Neural cell (in vitro differentiated cells): ENCODE measurements at regions not wholly inside any gene's neighbourhood (a gene's known extent, or its start where the extent isn't known, plus 50 kb on each side); places are given as distances from the start of the nearest gene placed in this dataset.

Experiments
- H2AFZ ChIP-seq: fragments of 200-600, 300-800 bp; sonication (generic), shearing (Covaris generic); 2 replicates; pipeline ENCODE4 v1.6.0; 2014; ENCODE audit warnings: low read depth, mild to moderate bottlenecking, antibody characterized with exemption, low read length, moderate library complexity
- H3F3A ChIP-seq: fragments of 200-600 bp; shearing (Covaris generic); 2 replicates; pipeline ENCODE4 v1.6.1; 2016; ENCODE audit warnings: mild to moderate bottlenecking, moderate library complexity, mixed read lengths, antibody characterized with exemption, low read length; ENCODE audit not compliant: insufficient read depth, poor library complexity, severe bottlenecking
- H3K27ac ChIP-seq: fragments of 200-600, 300-800 bp; sonication (generic), shearing (Covaris generic); 2 replicates; pipeline ENCODE4 v1.5.1; 2014; ENCODE audit warnings: mild to moderate bottlenecking, low read length, moderate library complexity
- H3K27me3 ChIP-seq: fragments of 300-800, 200-600 bp; sonication (generic), shearing (Covaris generic); 2 replicates; pipeline ENCODE4 v1.6.0; 2014; ENCODE audit warnings: mild to moderate bottlenecking, low read depth, low read length, moderate library complexity; ENCODE audit not compliant: insufficient read depth
- H3K36me3 ChIP-seq: fragments of 300-800, 200-600 bp; sonication (generic), shearing (Covaris generic); 2 replicates; pipeline ENCODE4 v1.5.1; 2014; ENCODE audit warnings: mild to moderate bottlenecking, antibody characterized with exemption, low read length, moderate library complexity; ENCODE audit not compliant: insufficient read depth
- H3K4me2 ChIP-seq: fragments of 300-800, 200-600 bp; sonication (generic), shearing (Covaris generic); 2 replicates; pipeline ENCODE4 v1.6.0; 2014; ENCODE audit warnings: mild to moderate bottlenecking, low read length
- H3K4me3 ChIP-seq: fragments of 300-800, 200-600 bp; sonication (generic), shearing (Covaris generic); 2 replicates; pipeline ENCODE4 v1.5.1; 2014; ENCODE audit warnings: mild to moderate bottlenecking, low read length, moderate library complexity
- H3K79me2 ChIP-seq: fragments of 200-600 bp; shearing (Covaris generic); replicated peaks from 2 replicates; pipeline ENCODE4 v1.6.0; 2014; ENCODE audit warnings: mild to moderate bottlenecking, low read length, moderate library complexity; ENCODE audit not compliant: insufficient read depth
- H3K9ac ChIP-seq: fragments of 300-800, 200-600 bp; sonication (generic), shearing (Covaris generic); 2 replicates; pipeline ENCODE4 v1.6.1; 2016; ENCODE audit warnings: mild to moderate bottlenecking, low read length, mixed read lengths
- H3K9me2 ChIP-seq: fragments of 200-600 bp; shearing (Covaris generic); 2 replicates; pipeline ENCODE4 v1.6.1; 2016; ENCODE audit warnings: mild to moderate bottlenecking, low read length, mixed read lengths; ENCODE audit not compliant: insufficient read depth
- H3K9me3 ChIP-seq: fragments of 200-600, 300-800 bp; sonication (generic), shearing (Covaris generic); 2 replicates; pipeline ENCODE4 v1.6.1; 2016; ENCODE audit warnings: mild to moderate bottlenecking, mixed run types, low read length, moderate library complexity, mixed read lengths
- H4K20me1 ChIP-seq: fragments of 200-600 bp; shearing (Covaris generic); 2 replicates; pipeline ENCODE4 v1.6.1; 2016; ENCODE audit warnings: mild to moderate bottlenecking, mixed run types; ENCODE audit not compliant: insufficient read depth
- CTCF ChIP-seq: fragments of 450-650 bp; IDR thresholded peaks from 2 replicates; pipeline ENCODE4 v1.5.1; 2014; ENCODE audit warnings: antibody characterized with exemption, mild to moderate bottlenecking, moderate library complexity; ENCODE audit not compliant: poor library complexity, severe bottlenecking
- EP300 ChIP-seq: fragments of 450-650 bp; conservative IDR thresholded peaks from 2 replicates; pipeline ENCODE4 v1.6.1; 2014; ENCODE audit warnings: antibody characterized with exemption, mild to moderate bottlenecking, moderate library complexity; ENCODE audit not compliant: poor library complexity, severe bottlenecking
- EZH2 ChIP-seq: fragments of 200-600, 300-800 bp; shearing (Covaris generic), sonication (generic); IDR thresholded peaks from 2 replicates; pipeline ENCODE4 v1.6.1; 2014; ENCODE audit warnings: antibody characterized with exemption, low read length, borderline replicate concordance, mild to moderate bottlenecking; ENCODE audit not compliant: insufficient read depth, poor library complexity, severe bottlenecking
- MXI1 ChIP-seq: fragments of 450-650 bp; conservative IDR thresholded peaks from 2 replicates; pipeline ENCODE4 v1.6.1; 2014; ENCODE audit warnings: antibody characterized with exemption, mild to moderate bottlenecking; ENCODE audit not compliant: poor library complexity, severe bottlenecking
- POLR2AphosphoS5 ChIP-seq: IDR thresholded peaks from 2 replicates; pipeline ENCODE4 v1.6.1; 2012
- RAD21 ChIP-seq: fragments of 450-650 bp; conservative IDR thresholded peaks from 2 replicates; pipeline ENCODE4 v1.6.1; 2014; ENCODE audit warnings: antibody characterized with exemption, mild to moderate bottlenecking, moderate library complexity
- REST ChIP-seq: IDR thresholded peaks from 2 replicates; pipeline ENCODE4 v1.6.1; 2012; ENCODE audit warnings: borderline replicate concordance
- SMC3 ChIP-seq: fragments of 450-650 bp; conservative IDR thresholded peaks from 2 replicates; pipeline ENCODE4 v1.6.1; 2014; ENCODE audit warnings: antibody characterized with exemption, mild to moderate bottlenecking, moderate library complexity; ENCODE audit not compliant: poor library complexity
- TAF1 ChIP-seq: IDR thresholded peaks from 2 replicates; pipeline ENCODE4 v1.6.1; 2012; ENCODE audit warnings: low read depth

- TF ChIP-seq CTCF (no peak), POLR2AphosphoS5 (no peak), EZH2 (no peak), MXI1 (no peak), EP300 (no peak), SMC3 (no peak), TAF1 (no peak), REST (no peak), RAD21 (no peak)
- H3K79me2 ChIP-seq = no peaks in the 10 kb centered on the region
Measured at GRCh38 chr1:193538680-193539079, 352.3 kb upstream of the B3GALT2 start.

GRCh38 chr1:193538003-193538354 lies 351.6 kb upstream of the B3GALT2 start:
- TF ChIP-seq EZH2 (no peak), EP300 (no peak), REST (no peak), RAD21 (no peak), MXI1 (no peak), SMC3 (no peak), POLR2AphosphoS5 (no peak), TAF1 (no peak), CTCF (no peak)
- no peak overlapping the region for H3K4me2 ChIP-seq
- no peaks in the 10 kb centered on the region for H3K9me2 ChIP-seq
- no peak overlapping the region for H2AFZ ChIP-seq
- H3K36me3 ChIP-seq = no peaks in the 10 kb centered on the region
- no peaks in the 10 kb centered on the region for H3F3A ChIP-seq
- no peak overlapping the region for H3K27ac ChIP-seq
- no peaks in the 10 kb centered on the region for H4K20me1 ChIP-seq
- H3K9me3 ChIP-seq = no peaks in the 10 kb centered on the region
- no peaks in the 10 kb centered on the region for H3K27me3 ChIP-seq
- H3K9ac ChIP-seq = no peak overlapping the region
- no peak overlapping the region for H3K4me3 ChIP-seq
- H3K79me2 ChIP-seq = no peaks in the 10 kb centered on the region

More at GRCh38 chr1:193538680-193539079, 352.3 kb upstream of the B3GALT2 start:
- H3K4me2 ChIP-seq = no peak overlapping the region
- no peak overlapping the region for H3K9ac ChIP-seq
- H4K20me1 ChIP-seq = no peaks in the 10 kb centered on the region
- no peaks in the 10 kb centered on the region for H3F3A ChIP-seq
- H3K9me2 ChIP-seq = no peaks in the 10 kb centered on the region
- H3K27ac ChIP-seq = no peak overlapping the region
- H2AFZ ChIP-seq = no peak overlapping the region
- H3K4me3 ChIP-seq = no peak overlapping the region
- no peaks in the 10 kb centered on the region for H3K27me3 ChIP-seq
- H3K9me3 ChIP-seq = no peaks in the 10 kb centered on the region
- no peaks in the 10 kb centered on the region for H3K36me3 ChIP-seq
